ENCODE measurements at regions not wholly inside any gene's neighbourhood (a gene's known extent, or its start where the extent isn't known, plus 50 kb on each side); places are given as distances from the start of the nearest gene placed in this dataset.
"Not testable (repeated sequence)": the region's sequence is repeated elsewhere in the genome, so short reads cannot be mapped to it uniquely, and the experiment has no call there.

DNA sequence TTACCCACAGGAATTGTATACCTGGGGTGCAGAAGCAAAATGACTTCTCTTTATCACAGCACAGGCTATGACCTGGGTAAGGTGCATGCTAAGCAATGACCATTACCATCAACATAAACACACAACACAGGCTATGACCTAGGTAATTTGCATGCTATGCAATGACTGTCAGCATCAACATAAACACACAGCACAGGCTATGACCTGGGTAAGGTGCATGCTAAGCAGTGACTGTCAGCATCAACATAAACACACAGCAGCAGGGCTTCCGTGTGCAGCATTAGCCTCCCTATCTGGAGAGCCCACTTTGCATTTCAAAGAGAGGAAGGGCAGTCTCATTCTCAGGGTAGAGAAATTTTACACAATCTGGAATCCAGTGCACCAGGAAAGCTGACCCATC, 583.0 kb downstream of the TMEM121 start:
- WGBS, 2 donors = no CpG with 5 or more reads among the region's 1 CpG
- H3K27me3 ChIP-seq = no peaks in the 10 kb centered on the region
- no peak overlapping the region for H3K4me3 ChIP-seq
- no peak overlapping the region for H3K27ac ChIP-seq
- TF ChIP-seq, protein P1, sequence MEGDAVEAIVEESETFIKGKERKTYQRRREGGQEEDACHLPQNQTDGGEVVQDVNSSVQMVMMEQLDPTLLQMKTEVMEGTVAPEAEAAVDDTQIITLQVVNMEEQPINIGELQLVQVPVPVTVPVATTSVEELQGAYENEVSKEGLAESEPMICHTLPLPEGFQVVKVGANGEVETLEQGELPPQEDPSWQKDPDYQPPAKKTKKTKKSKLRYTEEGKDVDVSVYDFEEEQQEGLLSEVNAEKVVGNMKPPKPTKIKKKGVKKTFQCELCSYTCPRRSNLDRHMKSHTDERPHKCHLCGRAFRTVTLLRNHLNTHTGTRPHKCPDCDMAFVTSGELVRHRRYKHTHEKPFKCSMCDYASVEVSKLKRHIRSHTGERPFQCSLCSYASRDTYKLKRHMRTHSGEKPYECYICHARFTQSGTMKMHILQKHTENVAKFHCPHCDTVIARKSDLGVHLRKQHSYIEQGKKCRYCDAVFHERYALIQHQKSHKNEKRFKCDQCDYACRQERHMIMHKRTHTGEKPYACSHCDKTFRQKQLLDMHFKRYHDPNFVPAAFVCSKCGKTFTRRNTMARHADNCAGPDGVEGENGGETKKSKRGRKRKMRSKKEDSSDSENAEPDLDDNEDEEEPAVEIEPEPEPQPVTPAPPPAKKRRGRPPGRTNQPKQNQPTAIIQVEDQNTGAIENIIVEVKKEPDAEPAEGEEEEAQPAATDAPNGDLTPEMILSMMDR (IDR thresholded peaks at IDR 0.05) = no peak
- no peak for TF ChIP-seq POLR2A (IDR thresholded peaks at IDR 0.05)
- H3K36me3 ChIP-seq (ENCODE audit: low read depth, missing control alignments) = no peaks in the 10 kb centered on the region
- H3K4me1 ChIP-seq = no peaks in the 10 kb centered on the region
- DNase-seq = no peak
- intact Hi-C loops (cut with DNase I; ENCODE audit: low total_unique reads) = no loop called here
- H3K9me3 ChIP-seq = no peaks in the 10 kb centered on the region

DNA sequence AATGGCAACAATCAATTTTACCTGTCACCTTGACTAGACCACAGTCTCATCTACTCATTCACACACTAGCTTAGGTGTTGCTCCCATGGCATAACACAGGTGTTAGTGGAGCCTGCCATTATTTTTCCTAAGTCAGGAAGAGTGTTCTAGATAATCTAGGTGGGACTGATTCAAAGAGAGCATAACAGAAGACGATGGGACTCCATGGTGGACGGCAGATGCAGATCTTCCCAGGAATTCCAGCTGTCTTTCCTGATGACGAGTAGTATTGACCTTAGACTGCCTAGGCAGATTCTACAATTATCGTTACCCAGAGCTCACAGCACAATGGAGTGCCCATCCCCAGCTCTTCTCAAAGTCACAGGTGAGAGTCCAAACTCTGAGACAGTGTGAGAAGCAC, 589.0 kb downstream of the TMEM121 start:
- Histone ChIP-seq H3K9me3 (no peaks in the 10 kb centered on the region), H3K4me3 (no peak overlapping the region), H3K27ac (no peak overlapping the region), H3K4me1 (no peaks in the 10 kb centered on the region), H3K27me3 (no peaks in the 10 kb centered on the region), H3K36me3 (ENCODE audit: low read depth, missing control alignments) (no peaks in the 10 kb centered on the region)
- intact Hi-C loops (cut with DNase I; ENCODE audit: low total_unique reads) = no loop called here
- TF ChIP-seq, protein P1 (IDR thresholded peaks at IDR 0.05) = no peak
- no peak for TF ChIP-seq POLR2A (IDR thresholded peaks at IDR 0.05)
- no peak for DNase-seq
- WGBS, 2 donors = 38 to 43% methylated on average over 4 of the region's 4 CpGs

DNA sequence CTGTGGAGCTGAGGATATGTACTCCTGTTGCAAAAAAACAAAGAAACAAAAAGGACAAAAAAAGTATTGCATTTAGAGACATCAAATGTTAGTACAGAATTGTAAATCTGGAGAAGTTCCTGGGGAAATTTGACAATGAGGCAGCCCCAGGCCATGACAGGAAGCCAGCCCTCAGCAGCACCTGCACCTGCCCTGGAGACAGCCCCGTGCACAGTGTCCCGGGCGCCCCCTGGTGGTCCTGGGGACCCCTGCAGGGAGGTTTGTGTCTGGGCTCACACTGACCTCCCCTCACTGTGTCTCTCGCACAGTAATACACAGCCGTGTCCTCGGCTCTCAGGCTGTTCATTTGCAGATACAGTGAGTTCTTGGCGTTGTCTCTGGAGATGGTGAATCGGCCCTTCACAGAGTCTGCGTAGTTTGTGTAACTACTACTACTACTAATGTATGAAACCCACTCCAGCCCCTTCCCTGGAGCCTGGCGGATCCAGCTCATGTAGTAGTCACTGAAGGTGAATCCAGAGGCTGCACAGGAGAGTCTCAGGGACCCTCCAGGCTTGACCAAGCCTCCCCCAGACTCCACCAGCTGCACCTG, 590.1 kb downstream of the TMEM121 start:
- H3K36me3 ChIP-seq (ENCODE audit: low read depth, missing control alignments); H3K4me1 ChIP-seq; H3K27me3 ChIP-seq; H3K27ac ChIP-seq; intact Hi-C loops (cut with DNase I; ENCODE audit: low total_unique reads); DNase-seq; H3K4me3 ChIP-seq; H3K9me3 ChIP-seq: not testable (repeated sequence)
- WGBS, 2 donors = 15 to 60% methylated on average over 1 to 4 of the region's 10 CpGs

DNA sequence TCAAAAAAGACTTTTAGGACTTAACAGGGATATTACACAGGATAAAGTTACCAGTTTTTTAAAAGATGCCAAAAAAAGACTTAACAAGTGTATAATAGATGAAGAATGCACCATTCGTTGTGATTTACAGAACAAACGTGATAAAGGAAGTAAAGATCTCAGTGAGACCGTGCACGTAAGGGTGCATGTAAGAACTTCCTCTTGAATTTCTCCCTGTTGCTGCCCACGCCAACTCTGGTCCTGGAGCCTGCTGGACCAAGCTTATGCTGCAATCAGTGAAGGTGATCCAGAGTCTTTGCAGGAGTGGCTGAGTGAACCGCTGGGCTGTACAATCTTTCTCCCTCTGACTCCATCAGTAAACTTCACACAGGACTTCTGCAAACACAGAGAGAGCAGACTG, 593.7 kb downstream of the TMEM121 start:
- intact Hi-C loops (cut with DNase I; ENCODE audit: low total_unique reads) = no loop called here
- TF ChIP-seq POLR2A (IDR thresholded peaks at IDR 0.05) = no peak
- TF ChIP-seq, protein P1 (IDR thresholded peaks at IDR 0.05) = no peak
- Histone ChIP-seq H3K4me3 (no peak overlapping the region), H3K27me3 (no peaks in the 10 kb centered on the region), H3K9me3 (no peaks in the 10 kb centered on the region), H3K4me1 (no peaks in the 10 kb centered on the region), H3K27ac (no peak overlapping the region), H3K36me3 (ENCODE audit: low read depth, missing control alignments) (no peaks in the 10 kb centered on the region)
- no peak for DNase-seq
- WGBS, 2 donors = 52 to 65% methylated on average over 5 to 6 of the region's 6 CpGs

DNA sequence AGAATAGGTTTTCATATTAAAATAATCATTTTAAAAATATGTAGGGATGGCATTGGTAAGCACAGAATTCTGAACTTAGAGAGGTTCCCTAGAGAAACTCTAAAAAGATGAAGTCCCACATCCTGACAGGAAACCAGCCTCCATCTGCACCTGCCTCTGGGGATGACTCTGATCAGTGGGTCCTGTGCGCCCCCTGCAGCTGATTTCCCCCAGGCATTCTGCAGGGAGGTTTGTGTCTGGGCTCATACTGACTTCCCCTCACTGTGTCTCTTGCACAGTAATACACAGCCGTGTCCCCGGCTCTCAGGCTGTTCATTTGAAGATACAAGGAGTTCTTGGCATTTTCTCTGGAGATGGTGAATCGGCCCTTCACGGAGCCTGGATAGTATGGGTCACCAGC, 602.9 kb downstream of the TMEM121 start:
- 80 to 81% methylated on average over 5 of the region's 5 CpGs for WGBS, 2 donors
- intact Hi-C loops (cut with DNase I; ENCODE audit: low total_unique reads) = no loop called here
- no peak for DNase-seq
- H3K27ac ChIP-seq = no peak overlapping the region
- TF ChIP-seq POLR2A (IDR thresholded peaks at IDR 0.05) = no peak
- TF ChIP-seq, protein P1 (IDR thresholded peaks at IDR 0.05) = no peak
- no peaks in the 10 kb centered on the region for H3K9me3 ChIP-seq
- no peaks in the 10 kb centered on the region for H3K4me1 ChIP-seq
- no peaks in the 10 kb centered on the region for H3K36me3 ChIP-seq (ENCODE audit: low read depth, missing control alignments)
- H3K27me3 ChIP-seq = no peaks in the 10 kb centered on the region
- H3K4me3 ChIP-seq = no peak overlapping the region

DNA sequence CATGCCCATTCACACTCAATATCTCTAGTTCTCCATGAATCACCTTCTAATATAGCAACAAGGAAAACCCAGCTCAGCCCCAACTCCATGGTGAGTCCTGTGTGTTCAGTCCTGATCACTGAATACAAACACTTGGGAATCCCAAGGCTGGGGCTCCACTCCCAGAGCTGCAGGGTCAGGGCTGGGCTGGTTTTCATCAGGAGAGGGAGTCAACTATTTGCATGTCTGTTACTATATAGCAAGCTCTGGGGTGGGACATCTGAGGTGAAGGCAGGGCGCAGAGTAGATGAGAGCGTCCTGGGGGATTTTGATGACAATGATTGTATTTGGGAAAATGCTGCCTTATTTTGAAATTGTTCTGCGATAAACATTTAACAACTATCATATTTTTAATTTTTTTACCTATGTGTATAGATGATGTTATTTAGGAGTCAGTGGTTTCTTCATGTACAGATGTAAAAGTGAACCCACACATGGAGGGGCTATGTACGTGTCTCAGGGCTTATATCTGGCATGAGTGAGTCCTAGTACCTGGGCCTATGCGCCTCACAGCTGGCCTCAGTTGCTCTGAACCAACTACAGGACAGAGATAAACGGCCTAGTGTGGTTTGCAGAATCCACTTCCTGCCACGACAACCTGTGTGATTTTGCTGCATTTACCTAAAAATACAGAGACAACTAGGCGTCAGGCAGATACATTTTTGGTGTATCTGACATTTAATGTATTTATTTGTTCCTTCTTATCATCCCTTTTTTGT, 603.7 kb downstream of the TMEM121 start:
- H3K27me3 ChIP-seq = not testable (repeated sequence)

DNA sequence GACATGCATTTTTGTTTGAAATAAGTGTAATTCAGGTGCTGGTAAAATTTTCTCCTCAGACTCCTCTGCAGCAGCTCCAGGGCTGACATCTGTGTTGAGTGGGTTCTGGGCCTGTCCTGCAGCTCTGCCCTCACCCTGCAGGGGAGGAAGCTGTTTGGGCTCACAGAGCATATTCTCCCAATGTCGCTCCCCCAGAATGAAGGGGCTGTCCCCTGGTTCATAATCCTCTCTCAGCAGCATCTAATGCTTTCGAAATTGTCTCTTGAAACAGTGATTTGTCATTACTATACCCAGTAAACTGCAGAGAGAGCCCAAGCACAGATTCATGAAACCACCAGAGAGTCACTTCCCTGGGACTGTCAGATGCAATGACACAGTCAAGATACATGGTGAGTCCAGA, 606.7 kb downstream of the TMEM121 start:
- H3K4me1 ChIP-seq; intact Hi-C loops (cut with DNase I; ENCODE audit: low total_unique reads); H3K36me3 ChIP-seq (ENCODE audit: low read depth, missing control alignments); H3K27me3 ChIP-seq; H3K4me3 ChIP-seq; H3K9me3 ChIP-seq; H3K27ac ChIP-seq; DNase-seq: not testable (repeated sequence)
- WGBS, 2 donors = 51 to 63% methylated on average over 1 to 2 of the region's 2 CpGs

More for the DNA sequence above, 603.7 kb downstream of the TMEM121 start:
- H3K36me3 ChIP-seq (ENCODE audit: low read depth, missing control alignments); H3K9me3 ChIP-seq; intact Hi-C loops (cut with DNase I; ENCODE audit: low total_unique reads); H3K4me1 ChIP-seq; H3K4me3 ChIP-seq; DNase-seq; H3K27ac ChIP-seq: not testable (repeated sequence)
- WGBS, 2 donors = 67 to 76% methylated on average over 8 of the region's 8 CpGs

Measured in testis (tissue), 2 donors.